Left ventricle myocardium inferior (tissue), 1 donor: ENCODE measurements at regions not wholly inside any gene's neighbourhood (a gene's known extent, or its start where the extent isn't known, plus 50 kb on each side); places are given as distances from the start of the nearest gene placed in this dataset.

Experiments
- DNase-seq: peaks from one replicate; pipeline ENCODE4 v3.0.0-alpha.2; 2020
- H3K27ac ChIP-seq: fragments of 200-600 bp; replicated peaks from 2 replicates; pipeline ENCODE4 v1.8.0; 2021
- H3K27me3 ChIP-seq: fragments of 200-600 bp; 2 replicates; pipeline ENCODE4 v1.8.0; 2021; ENCODE audit warnings: low read depth
- H3K36me3 ChIP-seq: fragments of 200-600 bp; 2 replicates; pipeline ENCODE4 v1.8.0; 2021
- H3K4me1 ChIP-seq: fragments of 200-600 bp; 2 replicates; pipeline ENCODE4 v1.8.0; 2021
- H3K4me3 ChIP-seq: fragments of 200-600 bp; 2 replicates; pipeline ENCODE4 v1.8.0; 2021; ENCODE audit warnings: mild to moderate bottlenecking, moderate library complexity
- H3K9me3 ChIP-seq: fragments of 200-600 bp; replicated peaks from 2 replicates; pipeline ENCODE4 v1.8.0; 2021
- intact Hi-C: fragments of 100-400 bp; cut with micrococcal nuclease; formaldehyde crosslinking; loops from one replicate; pipeline ENCODE4 v1.11.0; 2022
- TF ChIP-seq, protein P1 (sequence below): fragments of 200-600 bp; IDR thresholded peaks from 2 replicates; pipeline ENCODE4 v1.8.0; 2021; ENCODE audit warnings: antibody characterized with exemption, mild to moderate bottlenecking, borderline replicate concordance
- donor health status: DM: no; HTN: yes; CAD: no; lungs with severe emphysema.

DNA sequence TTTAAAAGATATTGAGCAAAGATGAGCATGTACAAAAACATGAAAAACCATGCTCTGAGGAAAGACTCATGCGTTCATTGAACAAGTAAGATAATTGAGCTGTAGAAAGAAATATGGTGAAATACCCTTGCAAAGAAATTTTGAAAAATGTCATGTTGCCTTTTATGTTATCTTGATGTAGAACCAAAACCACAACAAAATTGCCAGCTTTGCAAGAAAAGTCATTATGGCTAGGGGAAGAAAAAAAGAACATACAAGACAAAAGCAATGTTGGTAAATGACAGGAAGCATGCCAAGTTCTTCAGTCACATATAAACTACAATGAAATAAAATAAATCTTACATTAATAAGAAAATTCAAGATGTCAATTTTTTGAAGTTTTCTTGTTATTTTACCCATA lies 368.0 kb downstream of the IRX1 start:
- DNase-seq = no peak
- Histone ChIP-seq H3K9me3 (peaks cover 17% of the 10 kb centered on the region), H3K4me3 (no peak overlapping the region), H3K4me1 (no peaks in the 10 kb centered on the region), H3K27ac (no peak overlapping the region), H3K36me3 (no peaks in the 10 kb centered on the region), H3K27me3 (peaks cover 4% of the 10 kb centered on the region)
- TF ChIP-seq, protein P1, sequence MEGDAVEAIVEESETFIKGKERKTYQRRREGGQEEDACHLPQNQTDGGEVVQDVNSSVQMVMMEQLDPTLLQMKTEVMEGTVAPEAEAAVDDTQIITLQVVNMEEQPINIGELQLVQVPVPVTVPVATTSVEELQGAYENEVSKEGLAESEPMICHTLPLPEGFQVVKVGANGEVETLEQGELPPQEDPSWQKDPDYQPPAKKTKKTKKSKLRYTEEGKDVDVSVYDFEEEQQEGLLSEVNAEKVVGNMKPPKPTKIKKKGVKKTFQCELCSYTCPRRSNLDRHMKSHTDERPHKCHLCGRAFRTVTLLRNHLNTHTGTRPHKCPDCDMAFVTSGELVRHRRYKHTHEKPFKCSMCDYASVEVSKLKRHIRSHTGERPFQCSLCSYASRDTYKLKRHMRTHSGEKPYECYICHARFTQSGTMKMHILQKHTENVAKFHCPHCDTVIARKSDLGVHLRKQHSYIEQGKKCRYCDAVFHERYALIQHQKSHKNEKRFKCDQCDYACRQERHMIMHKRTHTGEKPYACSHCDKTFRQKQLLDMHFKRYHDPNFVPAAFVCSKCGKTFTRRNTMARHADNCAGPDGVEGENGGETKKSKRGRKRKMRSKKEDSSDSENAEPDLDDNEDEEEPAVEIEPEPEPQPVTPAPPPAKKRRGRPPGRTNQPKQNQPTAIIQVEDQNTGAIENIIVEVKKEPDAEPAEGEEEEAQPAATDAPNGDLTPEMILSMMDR = no peak
- intact Hi-C loops = no loop called here

DNA sequence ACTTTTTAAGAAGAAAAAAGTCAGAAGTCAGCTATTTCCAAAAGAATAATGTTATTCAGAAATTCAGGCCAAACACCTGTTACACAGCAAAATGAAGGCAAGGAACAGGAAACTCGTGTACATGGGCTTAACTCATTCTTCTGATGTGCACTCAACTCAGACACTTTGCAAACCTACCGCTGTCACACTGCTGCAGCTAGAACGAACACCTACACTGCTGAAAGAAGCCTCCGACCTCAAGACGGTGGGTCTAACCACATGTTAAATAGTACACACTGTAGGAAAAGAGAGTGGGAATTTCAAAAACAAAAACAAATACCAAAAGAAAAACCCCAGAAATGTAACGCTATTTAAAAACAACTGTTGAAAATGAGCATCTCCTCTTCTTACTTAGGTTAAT lies 384.5 kb downstream of the IRX1 start:
- Histone ChIP-seq H3K27me3 (no peaks in the 10 kb centered on the region), H3K4me1 (no peaks in the 10 kb centered on the region), H3K9me3 (peaks cover 27% of the 10 kb centered on the region), H3K27ac (no peak overlapping the region), H3K36me3 (peaks cover 4% of the 10 kb centered on the region), H3K4me3 (no peak overlapping the region)
- no peak for DNase-seq
- TF ChIP-seq, protein P1 = no peak
- intact Hi-C loops = no loop called here

DNA sequence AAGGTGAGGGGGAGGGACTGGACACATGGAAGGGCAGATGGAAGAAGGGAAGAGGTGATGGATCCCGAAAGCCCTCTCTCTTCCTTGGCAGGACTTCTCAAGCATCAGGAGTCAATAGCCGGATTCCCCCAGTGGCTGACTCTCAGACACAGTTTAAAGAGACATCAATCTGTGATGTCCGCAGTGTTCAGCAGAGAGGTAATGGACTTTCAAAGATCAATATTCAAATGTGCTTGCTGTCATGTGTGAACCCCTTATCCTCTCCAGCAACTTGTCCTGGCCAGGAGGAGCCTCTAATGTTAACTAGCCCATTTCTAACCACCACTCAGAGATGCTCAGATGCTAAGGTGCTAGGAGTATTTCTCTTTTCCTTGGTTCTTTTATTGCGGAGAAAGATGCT lies 392.2 kb downstream of the IRX1 start:
- TF ChIP-seq, protein P1 = no peak
- no peak for DNase-seq
- intact Hi-C loops = no loop called here

DNA sequence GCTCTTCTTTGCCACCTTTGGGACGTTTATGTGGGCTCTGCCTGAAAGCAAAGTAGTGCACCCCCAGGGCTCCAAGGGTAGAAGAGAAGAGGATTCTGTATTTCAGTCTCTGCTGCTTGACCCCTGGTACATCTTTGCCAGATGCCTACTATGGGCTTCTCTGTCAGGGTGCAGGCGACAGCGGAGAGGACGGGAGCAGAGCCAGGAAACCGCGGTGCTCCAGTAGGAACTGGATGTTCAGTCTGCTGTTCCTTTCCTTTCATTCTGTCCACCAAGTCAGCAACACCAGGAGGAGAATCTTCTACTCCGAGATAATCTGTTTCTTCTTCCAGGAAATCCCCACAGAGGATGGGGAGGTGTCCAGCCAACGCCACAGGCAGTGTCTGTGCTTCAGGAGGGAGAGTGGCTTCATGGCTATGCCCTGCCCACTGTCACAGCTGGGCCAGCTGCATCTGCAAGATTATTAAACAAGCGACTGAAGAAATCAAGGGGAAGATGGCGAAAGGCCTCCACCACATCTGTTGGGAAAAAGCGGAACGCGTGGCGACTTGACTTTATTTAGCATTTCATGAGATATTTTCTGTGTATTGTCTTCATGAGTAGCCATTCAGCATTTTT lies 398.3 kb downstream of the IRX1 start:
- Histone ChIP-seq H3K27ac (peak overlapping the region; percentile 84), H3K4me1 (peaks cover 47% of the 10 kb centered on the region), H3K4me3 (peak overlapping the region; percentile 3), H3K36me3 (no peaks in the 10 kb centered on the region), H3K9me3 (peaks cover 11% of the 10 kb centered on the region), H3K27me3 (no peaks in the 10 kb centered on the region)
- intact Hi-C loops = no loop called here
- DNase-seq = peak; percentile 65
- TF ChIP-seq, protein P1 = no peak

More for the DNA sequence above, 392.2 kb downstream of the IRX1 start:
- no peak overlapping the region for H3K4me3 ChIP-seq
- H3K27ac ChIP-seq = no peak overlapping the region
- H3K9me3 ChIP-seq = peaks cover 11% of the 10 kb centered on the region
- no peaks in the 10 kb centered on the region for H3K36me3 ChIP-seq
- no peaks in the 10 kb centered on the region for H3K27me3 ChIP-seq
- H3K4me1 ChIP-seq = peaks cover 3% of the 10 kb centered on the region

DNA sequence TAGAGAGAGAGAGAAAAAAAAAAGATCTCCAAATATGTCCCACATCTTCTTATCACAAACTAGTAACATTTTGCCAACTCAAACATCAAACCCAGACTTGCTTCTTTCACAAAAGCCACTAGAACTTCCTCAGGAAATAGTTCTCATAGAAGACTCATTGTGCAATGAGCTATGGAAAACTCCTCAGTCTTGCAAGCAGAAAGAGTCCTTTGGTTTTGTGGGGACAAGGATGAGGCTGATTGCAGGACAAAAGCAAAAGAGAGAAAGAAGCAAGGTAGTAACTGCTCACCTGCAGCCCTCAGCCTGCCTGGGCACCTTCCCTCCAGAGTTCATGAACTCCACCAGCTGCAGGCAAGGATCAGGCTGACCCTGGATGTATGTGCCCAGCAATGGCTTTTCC lies 399.0 kb downstream of the IRX1 start:
- H3K27me3 ChIP-seq = peaks cover 1% of the 10 kb centered on the region
- peak overlapping the region; percentile 84 for H3K27ac ChIP-seq
- intact Hi-C loops = no loop called here
- TF ChIP-seq, protein P1 = no peak
- H3K9me3 ChIP-seq = peaks cover 11% of the 10 kb centered on the region
- H3K4me3 ChIP-seq = no peak overlapping the region
- DNase-seq = no peak
- no peaks in the 10 kb centered on the region for H3K36me3 ChIP-seq
- H3K4me1 ChIP-seq = peaks cover 47% of the 10 kb centered on the region
